ENCODE measurements at regions not wholly inside any gene's neighbourhood (a gene's known extent, or its start where the extent isn't known, plus 50 kb on each side); places are given as distances from the start of the nearest gene placed in this dataset.
"Not testable (repeated sequence)": the region's sequence is repeated elsewhere in the genome, so short reads cannot be mapped to it uniquely, and the experiment has no call there.

DNA sequence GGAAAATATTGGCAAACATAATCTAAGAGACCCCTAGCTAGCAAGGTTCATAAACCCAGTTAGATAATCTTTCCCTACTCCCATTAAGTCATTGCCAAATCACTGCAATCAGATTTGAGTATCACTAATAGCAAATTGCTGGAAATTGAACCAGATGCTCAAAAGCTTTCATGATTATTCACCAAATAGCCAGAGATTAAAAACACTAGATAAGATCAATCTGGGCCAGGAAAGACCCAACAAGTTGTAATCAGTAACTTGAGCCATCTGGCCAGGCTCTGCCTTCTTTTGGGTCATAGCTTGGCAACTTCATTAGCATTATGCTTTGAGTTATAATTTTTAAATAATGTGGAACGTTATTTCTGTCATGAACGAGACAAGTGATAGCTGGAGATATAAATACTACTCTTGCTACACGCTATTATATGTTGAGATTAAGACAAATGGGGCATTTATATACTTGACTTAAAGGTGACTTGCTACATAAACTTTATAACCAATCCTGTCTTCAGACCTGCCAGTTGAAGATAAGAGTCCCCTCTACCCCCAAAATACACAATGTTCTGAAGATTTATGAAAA, 196.6 kb upstream of the EDNRA start:
- DNase-seq: no peak

DNA sequence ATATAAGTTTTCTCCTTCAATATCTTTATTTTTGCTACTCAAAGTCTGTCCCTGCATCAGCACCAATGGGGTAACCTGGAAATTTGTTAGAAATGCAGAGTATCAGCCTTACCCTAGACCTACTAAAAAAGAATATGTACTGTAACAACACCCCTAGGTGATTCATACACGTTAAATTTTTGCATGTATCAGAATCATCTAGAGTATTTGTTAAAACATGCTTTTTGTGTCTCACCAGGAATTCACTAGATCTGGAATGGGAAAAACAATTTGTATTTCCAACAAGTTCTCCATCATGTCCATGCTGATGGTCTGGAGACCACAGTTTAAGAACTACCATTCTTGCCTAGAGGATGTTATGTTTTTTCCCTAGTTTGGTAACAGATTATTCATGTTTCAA, 196.0 kb upstream of the EDNRA start:
- DNase-seq: no peak

DNA sequence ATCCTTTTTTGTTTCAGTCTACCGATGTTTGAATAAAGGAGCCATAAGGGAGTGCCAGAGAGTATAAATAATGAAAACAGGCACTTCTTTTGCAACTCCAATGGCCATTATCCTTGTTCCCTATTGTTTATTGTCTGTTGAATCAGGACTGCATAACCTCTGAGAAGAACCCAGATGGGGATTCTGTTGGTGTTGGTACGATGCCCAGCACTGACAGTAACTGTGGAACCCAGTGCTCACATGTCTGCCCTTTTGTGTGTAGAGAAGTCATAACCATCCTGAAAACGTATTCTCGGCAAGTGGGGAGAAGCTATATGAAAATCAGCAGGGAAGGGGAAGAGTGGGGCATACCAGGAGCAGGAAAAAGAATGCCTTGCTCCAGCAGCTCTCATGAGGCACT, 195.1 kb upstream of the EDNRA start:
- DNase-seq: no peak

DNA sequence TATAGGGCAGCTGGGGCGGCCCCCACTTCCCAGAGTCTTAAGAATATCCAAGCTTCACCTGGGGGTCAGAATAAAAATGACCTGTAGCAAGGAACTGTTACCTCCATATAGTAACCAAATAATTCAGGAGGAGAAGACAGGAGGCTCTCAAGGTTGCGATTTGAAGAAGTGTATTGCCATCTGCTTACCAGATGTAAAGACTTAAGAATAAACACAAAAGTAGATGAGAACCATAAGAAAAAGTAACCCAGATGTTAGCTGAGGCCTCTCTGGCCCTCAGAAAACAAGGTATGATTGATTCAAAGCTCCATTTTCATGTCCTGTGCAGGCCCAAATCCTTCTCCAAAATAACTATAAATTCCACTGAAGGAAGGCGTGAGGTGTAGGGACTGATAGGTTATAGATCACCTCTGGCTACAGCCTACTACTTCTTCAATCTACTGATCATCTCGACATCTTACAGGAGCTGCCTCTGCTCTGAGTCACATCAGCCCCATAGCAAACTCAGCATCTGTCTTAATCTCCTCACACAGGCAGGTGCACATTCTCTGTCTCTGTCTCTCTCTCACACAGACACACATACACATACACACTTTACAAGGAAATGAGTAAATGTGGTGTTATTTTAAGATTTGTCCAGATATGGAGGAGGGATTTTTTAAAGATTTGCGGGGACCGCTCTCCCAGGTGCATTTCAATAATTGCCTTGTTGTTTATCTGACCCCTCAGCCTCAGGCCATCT, 193.9 kb upstream of the EDNRA start:
- no peak for DNase-seq

DNA sequence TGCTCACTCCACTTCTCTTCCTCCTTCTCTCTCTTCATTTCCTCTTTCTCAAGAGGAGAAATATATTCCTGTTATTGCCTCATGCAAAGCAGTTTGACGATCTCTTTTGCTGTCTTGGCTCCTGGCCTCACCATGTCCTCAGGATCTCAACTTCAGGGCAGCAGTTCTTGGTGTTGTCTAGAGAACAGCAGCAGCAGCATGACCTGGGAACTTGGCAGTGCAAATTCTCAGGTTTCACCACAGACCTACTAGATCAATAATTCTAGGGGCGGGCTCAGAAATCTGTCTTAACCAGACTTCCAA, 193.4 kb upstream of the EDNRA start:
- no peak for DNase-seq

DNA sequence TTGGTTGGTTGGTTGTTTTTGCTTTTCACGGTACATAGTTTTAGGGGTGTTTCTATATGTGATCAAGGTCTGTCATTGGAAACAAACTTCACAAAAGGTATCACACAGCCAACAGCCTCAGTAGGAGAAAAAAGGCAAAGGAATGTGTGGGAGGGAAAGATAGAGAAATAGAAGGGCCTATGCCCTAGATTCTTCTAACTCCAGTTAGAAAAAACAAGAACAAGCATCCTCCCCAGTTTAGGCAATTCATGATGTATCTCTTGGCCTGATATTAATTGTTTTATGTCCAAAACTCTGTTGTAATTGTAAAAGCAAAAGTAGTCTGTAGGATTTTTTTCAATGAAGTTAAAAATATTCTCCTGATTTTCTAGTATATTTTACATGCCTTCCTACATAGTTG, 192.4 kb upstream of the EDNRA start:
- no peak for DNase-seq

DNA sequence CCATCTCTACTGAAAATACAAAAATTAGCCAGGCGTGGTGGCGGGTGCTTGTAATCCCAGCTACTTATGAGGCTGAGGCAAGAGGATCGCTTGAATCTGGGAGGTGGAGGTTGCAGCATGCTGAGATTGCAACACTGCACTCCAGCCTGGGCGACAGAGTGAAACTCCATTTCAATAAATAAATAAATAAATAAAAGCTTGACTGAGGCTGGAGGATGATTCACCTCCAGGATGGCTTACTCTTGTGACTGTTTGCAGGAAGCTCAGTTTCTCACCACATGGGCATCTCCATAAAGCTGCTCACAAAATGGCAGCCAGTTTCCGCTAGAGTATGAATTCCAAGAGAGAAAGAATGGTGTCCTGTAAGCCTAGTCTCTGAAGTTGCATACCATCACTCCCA, 191.7 kb upstream of the EDNRA start:
- no peak for DNase-seq

DNA sequence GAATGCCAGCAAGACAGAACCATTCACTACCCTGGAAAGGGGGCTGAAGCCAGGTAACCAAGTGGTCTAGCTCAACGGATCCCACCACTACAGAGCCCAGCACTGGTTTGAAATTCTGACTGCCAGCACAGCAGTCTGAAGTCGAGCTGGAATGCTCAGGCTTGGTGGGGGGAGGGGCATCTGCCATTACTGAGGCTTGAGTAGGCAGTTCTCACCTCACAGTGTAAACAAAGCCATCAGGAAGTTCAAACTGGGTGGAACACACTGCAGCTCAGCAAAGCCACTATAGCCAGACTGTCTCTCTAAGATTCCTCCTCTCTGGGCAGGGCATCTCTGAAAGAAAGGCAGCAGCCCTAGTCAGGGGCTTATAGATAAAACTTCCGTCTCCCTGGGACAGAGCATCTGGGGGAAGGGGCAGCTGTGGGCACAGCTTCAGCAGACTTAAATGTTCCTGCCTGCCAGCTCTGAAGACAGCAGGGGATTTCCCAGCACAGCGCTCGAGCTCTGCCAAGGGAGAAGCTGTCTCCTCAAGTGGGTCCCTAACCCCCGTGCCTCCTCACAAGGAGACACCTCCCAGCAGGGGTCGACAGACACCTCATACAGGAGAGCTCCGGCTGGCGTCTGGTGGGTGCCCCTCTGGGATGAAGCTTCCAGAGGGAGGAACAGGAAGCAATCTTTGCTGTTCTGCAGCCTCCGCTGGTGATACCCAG, 188.1 kb upstream of the EDNRA start:
- not testable (repeated sequence) for DNase-seq

DNA sequence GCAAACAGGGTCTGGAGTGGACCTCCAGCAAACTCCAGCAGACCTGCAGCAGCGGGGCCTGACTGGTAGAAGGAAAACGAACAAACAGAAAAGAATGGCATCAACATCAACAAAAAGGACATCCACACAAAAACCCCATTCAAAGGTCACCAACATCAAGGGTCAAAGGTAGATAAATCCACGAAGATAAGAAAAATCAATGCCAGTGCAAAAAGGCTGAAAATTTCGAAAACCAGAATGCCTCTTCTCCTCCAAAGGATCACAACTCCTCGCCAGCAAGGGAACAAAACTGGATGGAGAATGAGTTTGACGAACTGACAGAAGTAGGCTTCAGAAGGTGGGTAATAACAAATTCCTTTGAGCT, 187.6 kb upstream of the EDNRA start:
- not testable (repeated sequence) for DNase-seq

DNA sequence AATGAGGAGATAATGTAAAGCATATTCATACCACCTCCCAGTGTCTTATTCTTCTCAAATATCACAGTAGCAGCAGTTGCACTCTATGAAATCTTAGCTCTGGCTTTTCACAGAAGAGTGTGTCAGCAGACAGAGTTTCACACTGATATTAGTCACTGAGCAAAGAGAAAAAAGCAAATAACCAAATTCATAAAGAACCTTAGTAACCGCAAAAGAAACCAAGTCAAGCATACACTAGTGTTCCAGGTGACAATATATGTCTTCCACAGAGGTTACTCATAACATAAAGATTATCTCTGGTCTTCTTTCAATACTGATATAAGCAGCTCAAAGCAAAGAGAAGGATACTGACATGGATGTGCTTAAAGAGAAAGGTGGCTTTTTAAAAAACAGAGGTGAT, 181.7 kb upstream of the EDNRA start:
- no peak for DNase-seq

DNA sequence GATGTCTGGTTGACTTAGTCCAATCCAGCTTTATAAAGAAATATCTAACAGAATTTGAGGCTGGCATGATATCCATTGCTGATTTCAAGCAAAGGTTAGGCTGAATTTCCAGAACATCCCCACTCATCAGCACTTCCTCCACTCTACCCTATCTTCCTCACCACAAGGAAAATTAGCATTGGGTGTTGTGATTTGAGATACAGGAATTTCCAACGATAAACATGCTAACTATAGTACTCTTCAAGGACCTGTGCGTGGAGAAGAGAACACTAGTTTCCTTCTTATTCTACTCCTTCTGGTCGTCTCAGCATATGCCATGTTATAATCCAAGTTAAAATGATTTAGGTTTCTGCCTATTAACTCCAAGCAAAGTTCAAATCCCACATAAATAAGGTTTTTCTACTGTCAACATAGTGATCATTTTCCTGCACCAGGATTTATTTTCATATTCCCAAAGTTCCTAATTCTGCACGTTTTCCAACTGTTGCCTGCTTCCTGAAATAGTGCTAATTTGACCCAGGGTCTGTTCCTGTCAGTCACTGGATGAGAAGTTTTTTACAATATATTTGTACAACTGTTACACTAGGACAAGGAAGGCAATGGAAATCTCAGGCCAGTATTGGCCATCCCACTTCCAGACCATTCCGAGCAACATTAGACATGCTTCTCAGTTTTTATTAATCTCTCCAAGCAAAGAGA, 177.6 kb upstream of the EDNRA start:
- DNase-seq: no peak

DNA sequence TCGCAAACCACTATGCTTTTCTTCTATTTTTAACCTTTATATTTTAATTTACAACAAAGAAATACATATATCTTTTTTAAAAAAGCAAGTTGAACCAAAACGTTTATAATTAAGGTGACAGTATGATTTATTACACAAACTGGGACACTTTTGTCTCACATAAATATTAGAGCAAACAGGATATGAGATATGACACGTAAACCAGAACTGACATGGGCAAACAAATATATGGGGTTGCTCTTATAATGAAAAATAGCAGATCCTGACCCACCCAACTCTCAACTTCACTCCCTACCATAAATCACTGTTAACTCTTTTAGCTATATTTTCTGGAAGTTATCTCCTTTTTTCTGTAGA, 177.0 kb upstream of the EDNRA start:
- DNase-seq: no peak

DNA sequence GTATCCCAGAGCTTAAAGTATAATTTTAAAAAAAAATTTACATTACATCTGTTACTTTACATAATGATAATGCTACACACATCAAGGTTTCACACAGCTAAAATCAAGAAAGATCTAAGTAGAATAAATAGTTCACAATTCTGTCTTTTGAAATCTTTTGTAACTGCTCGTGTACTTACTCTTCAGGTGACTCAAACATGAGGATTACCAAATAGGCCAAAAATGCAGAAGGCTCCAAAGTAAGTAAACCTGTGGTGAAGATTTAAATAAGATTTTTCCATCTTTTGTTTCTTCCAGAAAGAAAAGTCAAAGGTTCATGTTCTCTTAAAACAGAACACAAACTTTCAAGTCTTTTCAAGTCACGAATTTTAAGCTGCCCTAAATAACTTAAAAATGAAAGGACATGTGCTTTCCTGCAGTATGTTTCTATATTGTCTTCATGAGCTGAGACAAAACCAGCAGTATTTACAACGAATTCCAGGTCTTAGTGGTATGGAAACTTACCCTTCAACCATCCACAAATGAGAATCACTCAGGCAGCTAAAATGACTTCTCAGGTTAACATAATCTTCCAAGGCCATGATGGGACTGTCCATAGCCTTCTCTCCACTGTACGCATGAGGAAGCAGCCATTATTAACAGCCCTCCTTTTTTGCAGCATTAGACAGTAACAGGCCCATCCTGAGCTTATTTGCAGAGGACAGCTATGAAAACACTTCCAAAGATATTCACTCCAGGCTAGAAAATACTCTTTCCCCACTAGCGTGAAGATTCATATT, 172.8 kb upstream of the EDNRA start:
- no peak for DNase-seq

DNA sequence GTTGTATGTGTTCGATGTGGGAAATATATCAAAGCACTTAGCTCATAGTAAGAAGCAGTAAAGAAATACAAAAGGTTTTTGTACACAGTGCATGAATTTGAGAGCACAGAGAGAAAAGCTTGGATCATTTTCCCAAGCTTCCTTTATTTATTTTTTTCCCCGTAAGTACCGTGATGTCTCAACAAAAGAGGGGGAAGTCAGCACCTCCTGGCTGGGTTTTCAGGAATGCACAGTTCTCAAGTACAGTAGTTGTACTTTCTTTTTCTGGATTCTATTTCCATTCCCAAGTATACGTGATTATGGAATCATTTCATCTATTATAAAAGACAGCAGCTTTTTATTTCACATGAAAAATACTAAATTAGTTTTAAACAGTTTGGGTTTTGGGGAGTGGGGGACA, 171.5 kb upstream of the EDNRA start:
- no peak for DNase-seq

DNA sequence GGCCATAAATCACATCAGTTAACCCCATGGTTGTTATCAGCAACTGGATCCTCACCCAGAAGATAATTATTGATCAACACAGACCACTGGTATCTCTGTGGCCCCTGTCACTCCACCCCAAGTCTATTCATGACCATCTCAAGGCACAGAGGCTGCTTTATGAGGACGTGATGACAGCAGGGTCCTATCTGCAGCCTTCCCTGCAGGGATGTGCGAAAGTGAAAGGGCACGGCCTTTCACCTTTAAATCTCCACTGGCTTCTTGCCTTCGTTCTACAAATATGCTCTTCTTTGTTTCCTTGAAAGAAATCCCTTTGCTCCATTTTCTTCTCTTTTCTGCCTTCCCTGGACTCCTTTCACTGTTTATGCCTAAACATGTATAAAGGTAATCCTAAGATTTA, 170.6 kb upstream of the EDNRA start:
- no peak for DNase-seq

DNA sequence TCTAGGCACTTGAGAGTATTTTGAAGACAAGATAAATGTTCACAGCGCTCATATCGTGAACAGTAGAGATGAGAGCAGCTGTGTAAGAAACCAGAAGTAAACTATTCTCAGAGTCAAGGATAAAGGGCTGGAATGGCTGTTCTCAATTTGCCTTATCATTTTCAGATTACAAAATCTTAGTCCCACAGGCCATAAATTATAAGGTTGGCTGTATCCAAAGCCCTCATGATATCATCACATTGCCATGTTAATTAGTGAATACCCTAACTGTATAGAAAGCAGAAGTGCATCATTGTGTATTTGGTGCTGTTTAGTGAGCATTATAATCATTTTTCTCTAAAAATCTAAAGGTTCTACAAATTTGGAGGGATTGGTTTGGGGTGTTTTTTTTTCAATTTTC, 168.9 kb upstream of the EDNRA start:
- DNase-seq: no peak

DNA sequence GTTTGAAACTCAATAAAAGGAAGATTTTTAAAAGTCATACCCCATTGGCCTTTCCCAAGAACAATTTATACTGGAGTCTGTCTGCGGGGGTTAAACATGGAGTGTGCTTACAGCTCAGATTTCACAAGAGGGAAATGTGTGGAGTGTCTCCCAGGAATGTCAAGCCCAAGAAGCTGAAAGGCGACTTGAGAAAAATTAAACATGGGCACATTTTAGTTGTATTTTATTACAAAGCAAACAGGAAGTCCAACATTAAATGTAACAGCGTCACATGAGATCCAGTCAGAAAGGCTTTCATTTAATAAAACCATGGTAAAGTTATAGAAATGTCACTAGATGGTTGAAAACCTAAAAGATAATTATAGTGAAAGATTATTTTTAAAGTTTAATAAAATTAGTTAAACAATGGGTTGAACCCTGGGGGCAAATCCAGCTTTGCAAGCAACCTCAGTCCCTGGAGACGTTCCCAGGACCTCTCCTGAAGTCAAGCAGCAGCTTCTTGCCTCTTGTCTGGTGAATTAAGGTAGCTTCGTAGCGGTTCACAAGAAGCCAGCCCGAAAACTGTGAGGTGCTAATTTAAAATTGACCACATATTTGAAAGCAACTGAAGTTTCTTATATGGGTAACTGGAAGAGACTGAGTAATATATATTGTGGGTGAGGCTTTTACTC, 168.4 kb upstream of the EDNRA start:
- DNase-seq: no peak

DNA sequence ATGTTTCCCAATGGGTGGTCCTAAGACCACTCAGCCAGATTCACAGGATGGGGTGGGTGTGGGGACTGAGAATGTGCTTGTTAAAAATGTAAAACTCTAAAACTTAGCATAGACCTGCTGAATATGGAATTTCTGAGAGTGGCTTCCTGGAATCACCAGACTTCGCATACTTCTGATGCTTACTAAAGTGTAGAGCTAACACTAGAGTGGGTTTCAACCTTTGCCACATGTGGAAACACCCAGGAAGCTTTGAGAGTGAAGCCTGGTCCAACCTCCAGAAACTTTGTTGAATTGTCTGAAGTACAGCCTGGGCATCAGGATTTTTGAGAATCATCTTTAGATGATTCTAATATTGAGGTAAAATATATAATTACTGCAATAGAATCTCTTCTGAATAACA, 167.8 kb upstream of the EDNRA start:
- DNase-seq: no peak

DNA sequence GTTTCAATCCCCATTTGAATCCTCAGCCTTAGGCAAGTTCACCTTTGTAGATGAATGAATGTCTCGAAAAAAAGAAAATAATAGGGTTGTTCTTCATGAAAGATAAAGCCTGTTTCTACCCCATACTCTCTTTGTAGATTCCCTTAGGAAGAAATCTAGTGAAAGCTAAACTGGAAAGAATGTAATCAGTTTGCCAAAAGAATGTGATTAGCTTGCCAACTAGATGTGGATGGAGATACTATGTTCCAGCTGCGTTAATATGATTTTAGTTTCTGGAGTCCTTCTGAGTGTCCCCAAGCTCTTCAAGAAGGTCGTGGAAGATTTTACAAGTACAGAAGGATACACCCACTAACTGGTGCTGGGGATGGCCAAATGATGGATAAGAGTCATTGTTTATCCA, 162.3 kb upstream of the EDNRA start:
- DNase-seq: no peak

DNA sequence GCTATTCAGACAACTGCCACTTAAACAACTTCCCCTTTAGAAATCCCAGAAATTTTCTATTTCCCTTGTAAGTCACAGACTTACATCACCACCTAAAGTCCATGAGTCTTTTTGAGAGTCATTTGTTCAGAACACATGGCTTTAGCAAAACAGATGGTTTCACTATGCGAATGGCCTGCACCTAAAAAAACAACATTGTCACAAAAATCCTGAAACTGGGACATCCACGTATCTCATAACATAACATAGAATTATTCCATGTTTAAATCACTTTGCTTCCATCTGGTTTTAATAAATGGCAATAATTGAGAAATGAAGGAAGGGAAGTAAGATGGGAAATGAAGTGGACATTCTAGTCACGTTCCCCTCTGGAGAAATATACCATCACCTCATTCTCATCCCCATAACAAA, 155.3 kb upstream of the EDNRA start:
- DNase-seq: no peak

DNA sequence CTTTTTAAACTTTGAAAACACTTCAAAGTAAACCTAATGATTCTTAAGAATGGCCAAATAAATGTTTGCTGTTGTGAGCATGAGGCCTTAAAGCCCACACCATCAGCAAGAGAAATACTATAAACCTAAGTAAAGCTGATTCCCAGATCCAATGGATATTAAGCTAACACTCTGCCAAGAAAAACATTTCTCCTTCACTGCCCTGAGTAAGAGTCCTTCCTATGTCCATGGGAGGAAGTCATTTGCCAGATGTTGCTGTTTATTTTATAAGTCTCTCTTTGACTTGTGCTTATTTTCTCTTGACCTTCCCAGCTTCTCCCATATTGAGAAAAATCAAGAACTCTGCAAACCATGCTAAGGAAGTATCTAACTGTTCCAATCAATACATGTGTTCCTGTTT, 154.3 kb upstream of the EDNRA start:
- DNase-seq: no peak

DNA sequence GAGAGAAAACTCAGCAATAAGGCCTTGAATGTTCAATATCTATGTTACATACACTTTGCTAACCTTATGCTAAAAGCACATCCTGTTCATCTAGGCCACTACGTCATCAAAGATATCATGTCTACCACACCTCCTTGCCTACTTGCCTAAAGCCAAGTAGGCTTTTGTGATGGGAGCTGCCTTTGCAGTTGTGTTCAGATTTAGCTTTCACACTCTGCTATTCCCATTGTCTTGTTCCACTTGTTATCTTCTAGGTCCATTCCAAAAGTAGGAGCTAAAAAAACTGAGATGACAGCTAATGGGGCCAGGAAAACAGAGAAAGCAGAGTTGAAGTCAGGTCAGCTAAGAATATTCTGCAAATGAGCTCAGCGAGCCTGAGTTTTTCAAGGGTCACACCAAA, 153.6 kb upstream of the EDNRA start:
- DNase-seq: no peak

DNA sequence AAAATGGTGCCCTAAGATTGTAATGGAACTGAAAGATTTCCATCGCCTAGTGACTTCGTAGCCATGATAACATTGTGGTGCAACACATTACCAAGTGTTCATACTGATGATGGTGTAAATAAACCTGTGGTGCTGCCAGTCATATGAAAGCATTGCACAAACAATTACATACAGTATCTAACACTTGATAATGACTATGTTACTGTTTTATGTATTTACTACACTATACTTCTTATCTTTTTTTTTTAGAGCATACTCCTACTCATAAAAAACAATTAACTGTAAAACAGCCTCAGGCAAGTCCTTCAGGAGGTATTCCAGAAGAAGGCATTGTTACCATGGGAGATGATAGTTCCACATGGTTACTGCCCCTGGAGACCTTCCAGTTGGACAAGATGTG, 152.7 kb upstream of the EDNRA start:
- DNase-seq: no peak
